D721Med (cell line): ENCODE measurements at regions not wholly inside any gene's neighbourhood (a gene's known extent, or its start where the extent isn't known, plus 50 kb on each side); places are given as distances from the start of the nearest gene placed in this dataset.
"Not testable (repeated sequence)": the region's sequence is repeated elsewhere in the genome, so short reads cannot be mapped to it uniquely, and the experiment has no call there.

ENCODE experiments used
- DNase-seq: peaks from one replicate; pipeline ENCODE4 v3.0.0; 2011; ENCODE audit warnings: low spot score; ENCODE audit not compliant: insufficient read length
- FAIRE-seq: peaks from 2 replicates; lab custom pipeline; 2011; peaks lifted over from hg19 to GRCh38; lab: Jason Lieb, UNC
- CTCF ChIP-seq: IDR thresholded peaks from 2 replicates; pipeline ENCODE4 v1.5.1; 2012; ENCODE audit warnings: mild to moderate bottlenecking, control low read depth; ENCODE audit not compliant: insufficient read depth; ENCODE audit errors: missing control alignments

GRCh38 chr2:128602699-128603101, 284.0 kb upstream of the HS6ST1 start:
- FAIRE-seq: no peak
- DNase-seq: no peak
- no peak for TF ChIP-seq CTCF

- FAIRE-seq (no peak), DNase-seq (no peak)
- TF ChIP-seq CTCF: no peak
Observed at GRCh38 chr2:128603411-128603924, 284.8 kb upstream of the HS6ST1 start.

- no peak for DNase-seq
- no peak for FAIRE-seq
- no peak for TF ChIP-seq CTCF
Observed at GRCh38 chr2:128604045-128604444, 285.4 kb upstream of the HS6ST1 start.

GRCh38 chr2:128604581-128604980, 285.9 kb upstream of the HS6ST1 start:
- not testable (repeated sequence) for FAIRE-seq, DNase-seq

GRCh38 chr2:128605421-128605820, 286.8 kb upstream of the HS6ST1 start:
- no peak for FAIRE-seq
- no peak for DNase-seq
- TF ChIP-seq CTCF: no peak

GRCh38 chr2:128605931-128606330, 287.3 kb upstream of the HS6ST1 start:
- no peak for TF ChIP-seq CTCF
- FAIRE-seq: no peak
- DNase-seq: no peak

GRCh38 chr2:128606837-128607236, 288.2 kb upstream of the HS6ST1 start:
- TF ChIP-seq CTCF: no peak
- FAIRE-seq (no peak), DNase-seq (no peak)

- no peak for FAIRE-seq
- TF ChIP-seq CTCF: no peak
- no peak for DNase-seq
Observed at GRCh38 chr2:128607440-128607839, 288.8 kb upstream of the HS6ST1 start.
